Esophagus muscularis mucosa (tissue), 4 donors: ENCODE measurements at regions not wholly inside any gene's neighbourhood (a gene's known extent, or its start where the extent isn't known, plus 50 kb on each side); places are given as distances from the start of the nearest gene placed in this dataset.

ENCODE experiments used
- EP300 ChIP-seq: sonication (generic); formaldehyde crosslinking; IDR thresholded peaks from one replicate; pipeline ENCODE4 v1.6.1; 2017; ENCODE audit warnings: antibody characterized with exemption
- POLR2A ChIP-seq: fragments of 450-650 bp; IDR thresholded peaks from one replicate; pipeline ENCODE4 v1.6.1; 2017; ENCODE audit warnings: antibody characterized with exemption, moderate library complexity, mild to moderate bottlenecking, low read depth
- POLR2AphosphoS5 ChIP-seq, 2 donors: sonication (generic); formaldehyde crosslinking; IDR thresholded peaks; one replicate each; pipeline ENCODE4 v1.6.1; 2017; ENCODE audit warnings: antibody characterized with exemption in 2 of 2
- TF ChIP-seq, protein P1 (sequence below), 3 experiments: fragments of 200-600 bp in 2 of 3; fragments of 450-650 bp in 1 of 3; sonication (generic) in 2 of 3; IDR thresholded peaks; one replicate each; pipeline ENCODE4 v1.5.1; 2017 to 2019; ENCODE audit warnings: antibody characterized with exemption in 3 of 3, mild to moderate bottlenecking in 2 of 3, moderate library complexity in 1 of 3

DNA sequence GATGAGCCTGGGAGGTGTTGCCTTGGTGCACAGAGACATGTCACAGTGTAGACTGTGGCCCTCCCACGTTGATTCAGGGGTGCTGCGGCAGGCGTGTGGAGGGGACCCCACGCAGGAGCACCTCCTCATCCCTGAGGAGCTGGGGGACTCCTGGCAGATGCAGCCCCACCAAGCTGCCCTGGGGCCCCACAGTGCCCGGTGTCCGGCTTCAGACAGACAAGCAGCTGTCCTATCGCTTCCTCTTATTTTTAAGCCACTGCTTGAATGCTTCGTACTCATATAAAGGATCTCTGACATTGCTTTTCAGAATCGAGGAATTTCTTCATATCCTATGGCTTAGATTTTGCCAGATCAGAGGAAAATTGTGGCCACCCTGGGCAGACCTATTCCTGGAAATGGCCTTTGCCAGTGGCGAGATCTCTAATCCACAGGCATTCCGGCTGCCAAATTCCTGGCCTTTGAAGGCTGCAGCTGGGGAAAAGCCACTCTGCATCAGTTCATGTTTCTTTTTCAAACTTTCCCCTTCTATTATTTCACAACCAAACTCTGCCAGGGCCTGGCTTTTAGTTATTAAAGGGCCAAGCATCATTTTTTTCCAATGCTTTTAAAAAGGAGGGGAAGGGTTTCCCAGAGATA, 337.0 kb downstream of the THBS2 start:
- TF ChIP-seq POLR2AphosphoS5 (IDR thresholded peaks at IDR 0.05), result no peak
- no peak for TF ChIP-seq POLR2A
- TF ChIP-seq, protein P1, sequence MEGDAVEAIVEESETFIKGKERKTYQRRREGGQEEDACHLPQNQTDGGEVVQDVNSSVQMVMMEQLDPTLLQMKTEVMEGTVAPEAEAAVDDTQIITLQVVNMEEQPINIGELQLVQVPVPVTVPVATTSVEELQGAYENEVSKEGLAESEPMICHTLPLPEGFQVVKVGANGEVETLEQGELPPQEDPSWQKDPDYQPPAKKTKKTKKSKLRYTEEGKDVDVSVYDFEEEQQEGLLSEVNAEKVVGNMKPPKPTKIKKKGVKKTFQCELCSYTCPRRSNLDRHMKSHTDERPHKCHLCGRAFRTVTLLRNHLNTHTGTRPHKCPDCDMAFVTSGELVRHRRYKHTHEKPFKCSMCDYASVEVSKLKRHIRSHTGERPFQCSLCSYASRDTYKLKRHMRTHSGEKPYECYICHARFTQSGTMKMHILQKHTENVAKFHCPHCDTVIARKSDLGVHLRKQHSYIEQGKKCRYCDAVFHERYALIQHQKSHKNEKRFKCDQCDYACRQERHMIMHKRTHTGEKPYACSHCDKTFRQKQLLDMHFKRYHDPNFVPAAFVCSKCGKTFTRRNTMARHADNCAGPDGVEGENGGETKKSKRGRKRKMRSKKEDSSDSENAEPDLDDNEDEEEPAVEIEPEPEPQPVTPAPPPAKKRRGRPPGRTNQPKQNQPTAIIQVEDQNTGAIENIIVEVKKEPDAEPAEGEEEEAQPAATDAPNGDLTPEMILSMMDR (IDR thresholded peaks at IDR 0.05), result no peak
- TF ChIP-seq EP300, result no peak
